ENCODE measurements at regions not wholly inside any gene's neighbourhood (a gene's known extent, or its start where the extent isn't known, plus 50 kb on each side); places are given as distances from the start of the nearest gene placed in this dataset.
"Not testable (repeated sequence)": the region's sequence is repeated elsewhere in the genome, so short reads cannot be mapped to it uniquely, and the experiment has no call there.

DNA sequence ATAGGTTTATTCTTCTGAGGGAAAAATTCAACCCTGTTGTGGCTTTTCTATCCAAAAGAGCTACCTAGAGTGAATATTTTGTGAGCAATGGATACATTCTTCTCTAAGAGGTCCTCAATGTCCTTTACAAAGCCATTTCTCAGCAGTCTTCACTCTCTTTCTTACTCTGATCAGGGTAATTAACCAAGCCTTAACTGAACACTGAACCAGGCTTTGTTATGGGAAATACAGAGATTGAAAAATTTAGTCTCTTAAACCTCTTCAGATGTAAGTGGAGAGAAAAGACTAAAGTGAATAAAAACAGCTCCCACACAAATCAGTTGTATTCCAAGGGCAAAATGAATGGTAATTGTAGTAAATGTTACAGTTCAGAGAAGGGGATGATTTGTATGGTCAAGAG lies 64.0 kb upstream of the XIST start:
- Mint-ChIP-seq H3K4me3 (no peak overlapping the region), H3K36me3 (no peaks in the 10 kb centered on the region), H3K27me3 (ENCODE audit: low read depth in 2 of 2) (peaks cover 0 to 14% of the 10 kb centered on the region in 2 donors), H3K27ac (no peak overlapping the region), H3K4me1 (no peaks in the 10 kb centered on the region), H3K9me3 (no peaks in the 10 kb centered on the region)
- Histone ChIP-seq H3K9me3 (ENCODE audit: control insufficient read depth, insufficient read depth, low read length) (no peaks in the 10 kb centered on the region), H3K36me3 (ENCODE audit: control insufficient read depth, insufficient read depth, low read length) (no peaks in the 10 kb centered on the region), H3K4me3 (ENCODE audit: low read length) (no peak overlapping the region), H3K27ac (ENCODE audit: low read length) (no peak overlapping the region), H3K4me1 (ENCODE audit: control insufficient read depth, insufficient read depth, low read length) (no peaks in the 10 kb centered on the region), H3K27me3 (ENCODE audit: control insufficient read depth, insufficient read depth, low read length) (no peaks in the 10 kb centered on the region)
- ATAC-seq (no peak), DNase-seq (no peak)
- intact Hi-C loops (cut with micrococcal nuclease), result no loop called here
- TF ChIP-seq, protein P1, sequence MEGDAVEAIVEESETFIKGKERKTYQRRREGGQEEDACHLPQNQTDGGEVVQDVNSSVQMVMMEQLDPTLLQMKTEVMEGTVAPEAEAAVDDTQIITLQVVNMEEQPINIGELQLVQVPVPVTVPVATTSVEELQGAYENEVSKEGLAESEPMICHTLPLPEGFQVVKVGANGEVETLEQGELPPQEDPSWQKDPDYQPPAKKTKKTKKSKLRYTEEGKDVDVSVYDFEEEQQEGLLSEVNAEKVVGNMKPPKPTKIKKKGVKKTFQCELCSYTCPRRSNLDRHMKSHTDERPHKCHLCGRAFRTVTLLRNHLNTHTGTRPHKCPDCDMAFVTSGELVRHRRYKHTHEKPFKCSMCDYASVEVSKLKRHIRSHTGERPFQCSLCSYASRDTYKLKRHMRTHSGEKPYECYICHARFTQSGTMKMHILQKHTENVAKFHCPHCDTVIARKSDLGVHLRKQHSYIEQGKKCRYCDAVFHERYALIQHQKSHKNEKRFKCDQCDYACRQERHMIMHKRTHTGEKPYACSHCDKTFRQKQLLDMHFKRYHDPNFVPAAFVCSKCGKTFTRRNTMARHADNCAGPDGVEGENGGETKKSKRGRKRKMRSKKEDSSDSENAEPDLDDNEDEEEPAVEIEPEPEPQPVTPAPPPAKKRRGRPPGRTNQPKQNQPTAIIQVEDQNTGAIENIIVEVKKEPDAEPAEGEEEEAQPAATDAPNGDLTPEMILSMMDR (IDR thresholded peaks at IDR 0.05), result no peak

DNA sequence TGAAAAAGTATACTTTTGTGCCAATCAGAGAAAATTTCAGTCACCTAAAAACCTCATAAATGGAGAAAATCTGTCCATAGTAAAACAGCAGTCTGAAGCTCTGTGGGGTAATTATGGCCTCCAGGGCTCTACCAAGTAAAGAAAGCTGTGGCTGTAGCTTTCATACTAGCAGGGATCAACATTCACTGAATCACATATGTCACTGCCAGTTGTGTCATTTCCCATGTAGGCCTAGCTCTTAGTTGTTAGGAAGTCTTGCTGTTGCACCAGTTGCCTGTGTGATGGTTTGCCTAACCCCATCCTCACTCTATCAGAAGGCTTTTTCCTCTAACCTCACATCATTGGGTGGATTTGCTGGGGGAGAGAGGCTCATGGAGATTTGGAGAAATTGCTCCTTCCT lies 62.3 kb upstream of the XIST start:
- H3K4me3 Mint-ChIP-seq; intact Hi-C loops (cut with micrococcal nuclease); H3K27ac ChIP-seq (ENCODE audit: low read length); H3K36me3 Mint-ChIP-seq; H3K9me3 ChIP-seq (ENCODE audit: control insufficient read depth, insufficient read depth, low read length); H3K4me1 ChIP-seq (ENCODE audit: control insufficient read depth, insufficient read depth, low read length); H3K4me1 Mint-ChIP-seq; H3K36me3 ChIP-seq (ENCODE audit: control insufficient read depth, insufficient read depth, low read length); H3K27ac Mint-ChIP-seq; H3K27me3 ChIP-seq (ENCODE audit: control insufficient read depth, insufficient read depth, low read length); H3K4me3 ChIP-seq (ENCODE audit: low read length); DNase-seq; ATAC-seq; H3K9me3 Mint-ChIP-seq: not testable (repeated sequence)
- peaks cover 0 to 24% of the 10 kb centered on the region in 2 donors for H3K27me3 Mint-ChIP-seq (ENCODE audit: low read depth in 2 of 2)

DNA sequence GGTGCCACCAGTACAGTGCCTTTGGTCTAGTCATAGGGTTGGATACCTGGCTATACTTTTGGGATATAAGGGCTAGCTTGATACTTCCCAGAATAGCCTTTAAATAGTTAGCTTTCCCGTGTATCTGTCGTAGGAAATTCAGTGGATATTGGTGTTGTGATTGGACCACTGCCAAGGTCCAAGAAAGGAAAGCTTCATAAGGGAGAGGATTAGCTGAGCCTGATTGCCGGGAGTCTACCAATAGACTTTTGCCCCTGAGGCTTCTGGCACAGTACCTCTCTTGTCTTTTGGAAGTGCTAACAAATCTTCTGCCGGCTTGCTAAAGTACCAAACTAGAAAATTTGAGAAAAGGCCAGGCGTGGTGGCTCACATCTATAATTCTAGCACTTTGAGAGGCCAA lies 61.1 kb upstream of the XIST start:
- H3K36me3 ChIP-seq (ENCODE audit: control insufficient read depth, insufficient read depth, low read length), result no peaks in the 10 kb centered on the region
- no peak for ATAC-seq
- H3K27me3 ChIP-seq (ENCODE audit: control insufficient read depth, insufficient read depth, low read length), result no peaks in the 10 kb centered on the region
- H3K4me3 Mint-ChIP-seq, result no peak overlapping the region
- TF ChIP-seq, protein P1 (IDR thresholded peaks at IDR 0.05), result no peak
- H3K9me3 Mint-ChIP-seq, result no peaks in the 10 kb centered on the region
- WGBS (ENCODE audit: insufficient coverage), result 85% methylated on average over 5 of the region's 5 CpGs
- H3K9me3 ChIP-seq (ENCODE audit: control insufficient read depth, insufficient read depth, low read length), result no peaks in the 10 kb centered on the region
- no peak for DNase-seq
- H3K4me1 Mint-ChIP-seq, result no peaks in the 10 kb centered on the region
- H3K27ac ChIP-seq (ENCODE audit: low read length), result no peak overlapping the region
- H3K27me3 Mint-ChIP-seq (ENCODE audit: low read depth in 2 of 2), result peaks cover 0 to 28% of the 10 kb centered on the region in 2 donors
- no peak overlapping the region for H3K4me3 ChIP-seq (ENCODE audit: low read length)
- H3K36me3 Mint-ChIP-seq, result no peaks in the 10 kb centered on the region
- no peaks in the 10 kb centered on the region for H3K4me1 ChIP-seq (ENCODE audit: control insufficient read depth, insufficient read depth, low read length)
- intact Hi-C loops (cut with micrococcal nuclease), result no loop called here
- H3K27ac Mint-ChIP-seq, result no peak overlapping the region

DNA sequence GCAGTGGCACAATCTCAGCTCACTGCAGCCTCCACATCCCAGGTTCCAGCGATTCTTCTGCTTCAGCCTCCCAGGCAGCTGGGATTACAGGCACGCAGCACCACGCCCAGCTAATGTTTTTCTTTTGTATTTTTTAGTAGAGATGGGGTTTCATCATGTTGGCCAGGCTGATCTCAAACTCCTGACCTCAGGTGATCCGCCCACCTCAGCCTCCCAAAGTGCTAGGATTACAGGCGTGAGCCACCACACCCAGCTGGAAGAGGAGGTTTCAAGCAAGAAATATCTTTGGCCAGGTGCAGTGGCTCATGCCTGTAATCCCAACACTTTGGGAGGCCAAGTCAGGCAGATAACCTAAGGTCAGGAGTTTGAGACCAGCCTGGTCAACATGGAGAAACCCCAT lies 59.4 kb upstream of the XIST start:
- H3K9me3 ChIP-seq (ENCODE audit: control insufficient read depth, insufficient read depth, low read length); H3K27ac Mint-ChIP-seq; H3K36me3 Mint-ChIP-seq; intact Hi-C loops (cut with micrococcal nuclease); H3K27ac ChIP-seq (ENCODE audit: low read length); H3K36me3 ChIP-seq (ENCODE audit: control insufficient read depth, insufficient read depth, low read length); H3K4me1 Mint-ChIP-seq; ATAC-seq; H3K4me3 ChIP-seq (ENCODE audit: low read length); H3K4me3 Mint-ChIP-seq; H3K27me3 ChIP-seq (ENCODE audit: control insufficient read depth, insufficient read depth, low read length); H3K9me3 Mint-ChIP-seq; DNase-seq; H3K4me1 ChIP-seq (ENCODE audit: control insufficient read depth, insufficient read depth, low read length): not testable (repeated sequence)
- peaks cover 0 to 27% of the 10 kb centered on the region in 2 donors for H3K27me3 Mint-ChIP-seq (ENCODE audit: low read depth in 2 of 2)
- no CpG with 5 or more reads among the region's 5 CpGs for WGBS (ENCODE audit: insufficient coverage)

DNA sequence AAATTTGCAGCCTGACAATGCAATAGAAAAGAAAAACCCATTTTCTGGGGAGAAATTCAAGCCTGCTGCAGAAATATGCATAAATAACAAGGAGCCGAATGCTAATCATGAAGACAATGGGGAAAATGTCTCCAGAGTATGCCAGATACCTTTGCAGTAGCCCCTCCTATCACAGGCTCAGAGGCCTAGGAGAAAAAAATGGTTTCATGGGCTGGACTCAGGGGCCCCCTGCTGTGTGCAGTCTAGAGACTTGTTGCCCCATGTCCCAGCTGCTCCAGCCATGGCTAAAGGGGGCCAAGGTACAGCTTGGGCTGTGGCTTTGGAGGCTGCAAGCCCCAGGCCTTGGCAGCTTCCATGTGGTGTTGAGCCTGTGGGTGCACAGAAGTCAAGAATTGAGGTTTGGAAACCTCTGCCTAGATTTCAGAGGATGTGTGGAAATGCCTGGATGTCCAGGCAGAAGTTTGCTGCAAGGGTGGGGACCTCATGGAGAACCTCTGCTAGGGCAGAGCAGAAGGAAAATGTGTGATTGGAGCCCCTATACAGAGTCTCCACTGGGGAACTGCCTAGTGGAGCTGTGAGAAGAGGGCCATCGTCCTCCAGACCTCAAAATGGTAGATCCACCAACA lies 53.3 kb upstream of the XIST start:
- ATAC-seq; intact Hi-C loops (cut with micrococcal nuclease); H3K9me3 Mint-ChIP-seq: not testable (repeated sequence)

More for the DNA sequence above, 53.3 kb upstream of the XIST start:
- 90% methylated on average over 2 of the region's 2 CpGs for WGBS (ENCODE audit: insufficient coverage)
- not testable (repeated sequence) for H3K4me3 Mint-ChIP-seq; H3K4me3 ChIP-seq (ENCODE audit: low read length); H3K27ac Mint-ChIP-seq; H3K36me3 Mint-ChIP-seq; H3K4me1 ChIP-seq (ENCODE audit: control insufficient read depth, insufficient read depth, low read length); H3K4me1 Mint-ChIP-seq; H3K27me3 ChIP-seq (ENCODE audit: control insufficient read depth, insufficient read depth, low read length); H3K9me3 ChIP-seq (ENCODE audit: control insufficient read depth, insufficient read depth, low read length); H3K27ac ChIP-seq (ENCODE audit: low read length); DNase-seq; H3K36me3 ChIP-seq (ENCODE audit: control insufficient read depth, insufficient read depth, low read length)
- H3K27me3 Mint-ChIP-seq (ENCODE audit: low read depth in 2 of 2), result peaks cover 0 to 27% of the 10 kb centered on the region in 2 donors
